Caco-2 (cell line): ENCODE measurements at regions not wholly inside any gene's neighbourhood (a gene's known extent, or its start where the extent isn't known, plus 50 kb on each side); places are given as distances from the start of the nearest gene placed in this dataset.

Experiments used
- BruUV-seq: library from RNA; stranded (reverse); fragments of 400-500 nt; replicated peaks from 2 replicates; lab custom pipeline; 2021; lab: Mats Ljungman, UMichigan
- CTCF ChIA-PET: fragments of 300-600 bp; sonication (Branson Sonifier 250); formaldehyde crosslinking; loops from one replicate; lab custom pipeline; 2022; ENCODE audit warnings: antibody characterized with exemption; lab: Charles Lee
- POLR2A ChIA-PET: fragments of 300-600 bp; sonication (Branson Sonifier 250); formaldehyde crosslinking; loops from one replicate; lab custom pipeline; 2022; ENCODE audit warnings: antibody characterized with exemption; lab: Charles Lee
- DNase-seq, 2 experiments: peaks; one replicate each; pipeline versions ENCODE4 v3.0.0 to v3.0.0-alpha.2; 2020 to 2022
- H3K27me3 ChIP-seq: replicated peaks from 2 replicates; pipeline ENCODE4 v1.6.0; 2011; ENCODE audit warnings: low read length; ENCODE audit not compliant: control insufficient read depth, insufficient read depth
- H3K36me3 ChIP-seq: 2 replicates; pipeline ENCODE4 v1.5.1; 2011; ENCODE audit warnings: low read length; ENCODE audit not compliant: control insufficient read depth, insufficient read depth
- H3K4me1 ChIP-seq: fragments of 250-450 bp; sonication (Bioruptor Pico); 2 replicates; pipeline ENCODE4 v1.5.1; 2020; ENCODE audit warnings: mild to moderate bottlenecking
- H3K4me3 ChIP-seq: 2 replicates; pipeline ENCODE4 v1.5.1; 2011; ENCODE audit warnings: low read depth, mild to moderate bottlenecking, control low read depth, low read length
- H3K9me3 ChIP-seq: fragments of 250-450 bp; sonication (Bioruptor Pico); 2 replicates; pipeline ENCODE4 v1.5.1; 2020; ENCODE audit warnings: mild to moderate bottlenecking, moderate library complexity
- H3K27ac Mint-ChIP-seq: one replicate; pipeline ENCODE4 v1.8.0; 2022; ENCODE audit warnings: mixed read lengths; ENCODE audit not compliant: unreplicated experiment
- H3K27me3 Mint-ChIP-seq: one replicate; pipeline ENCODE4 v1.8.0; 2022; ENCODE audit warnings: mixed read lengths; ENCODE audit not compliant: insufficient read depth, unreplicated experiment
- H3K36me3 Mint-ChIP-seq: one replicate; pipeline ENCODE4 v1.8.0; 2022; ENCODE audit warnings: mild to moderate bottlenecking, mixed read lengths; ENCODE audit not compliant: insufficient read depth, unreplicated experiment
- H3K4me1 Mint-ChIP-seq: one replicate; pipeline ENCODE4 v1.8.0; 2022; ENCODE audit warnings: low read depth, mixed read lengths; ENCODE audit not compliant: unreplicated experiment
- H3K4me3 Mint-ChIP-seq: one replicate; pipeline ENCODE4 v1.8.0; 2022; ENCODE audit warnings: mild to moderate bottlenecking, moderate library complexity, mixed read lengths; ENCODE audit not compliant: unreplicated experiment
- H3K9me3 Mint-ChIP-seq: one replicate; pipeline ENCODE4 v1.8.0; 2022; ENCODE audit warnings: mixed read lengths; ENCODE audit not compliant: unreplicated experiment
- CTCF ChIP-seq, 2 experiments: fragments of 200-600 bp in 1 of 2; IDR thresholded peaks; 1 replicate in 1 of 2; 2 replicates in 1 of 2; pipeline versions ENCODE4 v1.5.1 to v1.8.0; 2011 to 2022; ENCODE audit warnings: antibody characterized with exemption in 1 of 2, control low read depth in 1 of 2, inconsistent platforms in 1 of 2, low read depth in 1 of 2, low read length in 1 of 2, mild to moderate bottlenecking in 1 of 2, moderate library complexity in 1 of 2; ENCODE audit not compliant: insufficient read depth in 1 of 2, severe bottlenecking in 1 of 2, unreplicated experiment in 1 of 2
- intact Hi-C: fragments of 100-400 bp; cut with micrococcal nuclease; formaldehyde crosslinking; loops from one replicate; pipeline ENCODE4 v1.10.0; 2022; ENCODE audit not compliant: unreplicated experiment

GRCh38 chr10:128485701-128486235 is 359.5 kb upstream of the MKI67 start:
- TF ChIP-seq CTCF (IDR thresholded peaks at IDR 0.05; ENCODE audit: insufficient read depth in 1 of 2, low read depth in 1 of 2, low read length in 1 of 2, severe bottlenecking in 1 of 2, unreplicated experiment in 1 of 2) = no peak
- DNase-seq = no peak
- no peak overlapping the region for H3K4me3 ChIP-seq
- CTCF ChIA-PET = no interaction called here
- H3K4me1 Mint-ChIP-seq = no peaks in the 10 kb centered on the region
- intact Hi-C loops = no loop called here
- H3K27ac Mint-ChIP-seq = no peak overlapping the region
- no peaks in the 10 kb centered on the region for H3K27me3 ChIP-seq
- H3K36me3 ChIP-seq = no peaks in the 10 kb centered on the region
- H3K36me3 Mint-ChIP-seq = no peaks in the 10 kb centered on the region
- no peak overlapping the region for H3K4me3 Mint-ChIP-seq
- no TSS peak for BruUV-seq
- H3K27me3 Mint-ChIP-seq = peaks cover 16% of the 10 kb centered on the region
- no peaks in the 10 kb centered on the region for H3K4me1 ChIP-seq
- no peaks in the 10 kb centered on the region for H3K9me3 ChIP-seq
- no peaks in the 10 kb centered on the region for H3K9me3 Mint-ChIP-seq
- POLR2A ChIA-PET = no interaction called here

GRCh38 chr10:128487517-128487916 is 361.3 kb upstream of the MKI67 start:
- H3K27me3 Mint-ChIP-seq = peaks cover 7% of the 10 kb centered on the region
- Histone ChIP-seq H3K27me3 (no peaks in the 10 kb centered on the region), H3K4me3 (no peak overlapping the region), H3K9me3 (no peaks in the 10 kb centered on the region), H3K4me1 (no peaks in the 10 kb centered on the region), H3K36me3 (no peaks in the 10 kb centered on the region)
- H3K4me3 Mint-ChIP-seq = no peak overlapping the region
- POLR2A ChIA-PET = no interaction called here
- H3K9me3 Mint-ChIP-seq = no peaks in the 10 kb centered on the region
- no peak for TF ChIP-seq CTCF (IDR thresholded peaks at IDR 0.05; ENCODE audit: insufficient read depth in 1 of 2, low read depth in 1 of 2, low read length in 1 of 2, severe bottlenecking in 1 of 2, unreplicated experiment in 1 of 2)
- H3K36me3 Mint-ChIP-seq = no peaks in the 10 kb centered on the region
- CTCF ChIA-PET = no interaction called here
- BruUV-seq = no TSS peak
- intact Hi-C loops = no loop called here
- H3K4me1 Mint-ChIP-seq = no peaks in the 10 kb centered on the region
- DNase-seq = no peak
- H3K27ac Mint-ChIP-seq = no peak overlapping the region

GRCh38 chr10:128489324-128490247 is 363.4 kb upstream of the MKI67 start:
- Mint-ChIP-seq H3K27me3 (peaks cover 15% of the 10 kb centered on the region), H3K4me1 (no peaks in the 10 kb centered on the region), H3K27ac (no peak overlapping the region), H3K4me3 (no peak overlapping the region), H3K36me3 (no peaks in the 10 kb centered on the region), H3K9me3 (no peaks in the 10 kb centered on the region)
- BruUV-seq = no TSS peak
- Histone ChIP-seq H3K4me3 (no peak overlapping the region), H3K4me1 (no peaks in the 10 kb centered on the region), H3K9me3 (no peaks in the 10 kb centered on the region), H3K36me3 (no peaks in the 10 kb centered on the region), H3K27me3 (no peaks in the 10 kb centered on the region)
- CTCF ChIA-PET = no interaction called here
- TF ChIP-seq CTCF (IDR thresholded peaks at IDR 0.05; ENCODE audit: insufficient read depth in 1 of 2, low read depth in 1 of 2, low read length in 1 of 2, severe bottlenecking in 1 of 2, unreplicated experiment in 1 of 2) = no peak
- intact Hi-C loops = no loop called here
- POLR2A ChIA-PET = no interaction called here
- no peak for DNase-seq
